ENCODE measurements at regions not wholly inside any gene's neighbourhood (a gene's known extent, or its start where the extent isn't known, plus 50 kb on each side); places are given as distances from the start of the nearest gene placed in this dataset.

GRCh38 chrX:20472148-20472547 lies 205.4 kb upstream of the RPS6KA3 start:
- no peak for DNase-seq (ENCODE audit: low spot score)

GRCh38 chrX:20471483-20471882 lies 204.8 kb upstream of the RPS6KA3 start:
- DNase-seq (ENCODE audit: low spot score), result no peak

GRCh38 chrX:20463296-20464075 lies 196.8 kb upstream of the RPS6KA3 start:
- no peak for DNase-seq (ENCODE audit: low spot score)

GRCh38 chrX:20461576-20461975 lies 194.9 kb upstream of the RPS6KA3 start:
- no peak for DNase-seq (ENCODE audit: low spot score)

- DNase-seq (ENCODE audit: low spot score), result no peak
Observed at GRCh38 chrX:20461002-20461401, 194.3 kb upstream of the RPS6KA3 start.

GRCh38 chrX:20459410-20460350 lies 193.0 kb upstream of the RPS6KA3 start:
- no peak for DNase-seq (ENCODE audit: low spot score)

GRCh38 chrX:20456971-20457370 lies 190.3 kb upstream of the RPS6KA3 start:
- DNase-seq (ENCODE audit: low spot score), result no peak

GRCh38 chrX:20455001-20455400 lies 188.3 kb upstream of the RPS6KA3 start:
- no peak for DNase-seq (ENCODE audit: low spot score)

- DNase-seq (ENCODE audit: low spot score), result no peak
Observed at GRCh38 chrX:20454117-20454516, 187.4 kb upstream of the RPS6KA3 start.

GRCh38 chrX:20452487-20452886 lies 185.8 kb upstream of the RPS6KA3 start:
- no peak for DNase-seq (ENCODE audit: low spot score)

- DNase-seq (ENCODE audit: low spot score), result no peak
Observed at GRCh38 chrX:20451929-20452328, 185.2 kb upstream of the RPS6KA3 start.

GRCh38 chrX:20445109-20445508 lies 178.4 kb upstream of the RPS6KA3 start:
- DNase-seq (ENCODE audit: low spot score), result no peak

- DNase-seq (ENCODE audit: low spot score), result no peak
Observed at GRCh38 chrX:20442597-20442996, 175.9 kb upstream of the RPS6KA3 start.

GRCh38 chrX:20441123-20441522 lies 174.4 kb upstream of the RPS6KA3 start:
- no peak for DNase-seq (ENCODE audit: low spot score)

GRCh38 chrX:20438871-20439526 lies 172.3 kb upstream of the RPS6KA3 start:
- no peak for DNase-seq (ENCODE audit: low spot score)

GRCh38 chrX:20437683-20438082 lies 171.0 kb upstream of the RPS6KA3 start:
- DNase-seq (ENCODE audit: low spot score), result no peak

- no peak for DNase-seq (ENCODE audit: low spot score)
Observed at GRCh38 chrX:20435913-20436312, 169.2 kb upstream of the RPS6KA3 start.

GRCh38 chrX:20434986-20435385 lies 168.3 kb upstream of the RPS6KA3 start:
- DNase-seq (ENCODE audit: low spot score), result no peak

GRCh38 chrX:20433388-20433775 lies 166.7 kb upstream of the RPS6KA3 start:
- DNase-seq (ENCODE audit: low spot score), result no peak

- no peak for DNase-seq (ENCODE audit: low spot score)
Observed at GRCh38 chrX:20432746-20433387, 166.2 kb upstream of the RPS6KA3 start.

GRCh38 chrX:20432048-20432447 lies 165.3 kb upstream of the RPS6KA3 start:
- DNase-seq (ENCODE audit: low spot score), result no peak

GRCh38 chrX:20431486-20431885 lies 164.8 kb upstream of the RPS6KA3 start:
- no peak for DNase-seq (ENCODE audit: low spot score)

Data from HuH-7.5 (cell line).